Neuronal stem cell (in vitro differentiated cells): ENCODE measurements at regions not wholly inside any gene's neighbourhood (a gene's known extent, or its start where the extent isn't known, plus 50 kb on each side); places are given as distances from the start of the nearest gene placed in this dataset.

Experiments used
- DNase-seq: peaks from one replicate; pipeline ENCODE4 v3.0.0-alpha.2; 2013; ENCODE audit warnings: low spot score
- H2AFZ ChIP-seq: one replicate; pipeline ENCODE4 v1.6.1; 2013; ENCODE audit warnings: mild to moderate bottlenecking, low read length, inconsistent platforms
- H2AK5ac ChIP-seq: 2 replicates; pipeline ENCODE4 v1.6.1; 2013; ENCODE audit warnings: low read depth, mild to moderate bottlenecking, inconsistent platforms, low read length, moderate library complexity, mixed read lengths
- H2BK120ac ChIP-seq: 2 replicates; pipeline ENCODE4 v1.6.1; 2013; ENCODE audit warnings: low read depth, mild to moderate bottlenecking, inconsistent platforms, low read length, moderate library complexity, mixed read lengths
- H2BK12ac ChIP-seq: one replicate; pipeline ENCODE4 v1.6.1; 2013; ENCODE audit warnings: low read length, inconsistent platforms
- H2BK15ac ChIP-seq: 2 replicates; pipeline ENCODE4 v1.6.1; 2013; ENCODE audit warnings: mild to moderate bottlenecking, low read length, inconsistent platforms, mixed read lengths
- H2BK5ac ChIP-seq: one replicate; pipeline ENCODE4 v1.6.1; 2013; ENCODE audit warnings: inconsistent platforms, mild to moderate bottlenecking, low read length, moderate library complexity
- H3K14ac ChIP-seq: one replicate; pipeline ENCODE4 v1.6.1; 2013; ENCODE audit warnings: low read length, inconsistent platforms
- H3K18ac ChIP-seq: 2 replicates; pipeline ENCODE4 v1.6.1; 2013; ENCODE audit warnings: low read length, inconsistent platforms
- H3K23ac ChIP-seq: 2 replicates; pipeline ENCODE4 v1.6.1; 2013; ENCODE audit warnings: low read depth, mild to moderate bottlenecking, mixed read lengths, low read length, inconsistent platforms; ENCODE audit not compliant: poor library complexity
- H3K27ac ChIP-seq: replicated peaks from 3 replicates; pipeline ENCODE4 v1.5.1; 2013; ENCODE audit warnings: low read length, inconsistent platforms
- H3K27me3 ChIP-seq, 3 experiments: 2 replicates each; pipeline ENCODE4 v1.6.1; 2013; ENCODE audit warnings: low read length in 3 of 3, mild to moderate bottlenecking in 2 of 3, inconsistent platforms in 1 of 3, low read depth in 1 of 3, mixed read lengths in 1 of 3, moderate library complexity in 1 of 3; ENCODE audit not compliant: control insufficient read depth in 3 of 3, insufficient read depth in 3 of 3
- H3K36me3 ChIP-seq, 2 donors: replicated peaks in 1 of 2; 2 replicates each; pipeline ENCODE4 v1.6.1; 2013; ENCODE audit warnings: low read length in 2 of 2; ENCODE audit not compliant: control insufficient read depth in 2 of 2, insufficient read depth in 2 of 2
- H3K4ac ChIP-seq: 2 replicates; pipeline ENCODE4 v1.6.1; 2013; ENCODE audit warnings: inconsistent platforms, mild to moderate bottlenecking, low read length, moderate library complexity
- H3K4me1 ChIP-seq, 2 donors: 1 replicate in 1 of 2; 2 replicates in 1 of 2; pipeline ENCODE4 v1.6.1; 2013; ENCODE audit warnings: low read length in 2 of 2, low read depth in 1 of 2; ENCODE audit not compliant: control insufficient read depth in 2 of 2, insufficient read depth in 1 of 2
- H3K4me2 ChIP-seq: one replicate; pipeline ENCODE4 v1.6.1; 2013; ENCODE audit warnings: mild to moderate bottlenecking, low read length, inconsistent platforms; ENCODE audit not compliant: insufficient read depth, poor library complexity, severe bottlenecking
- H3K4me3 ChIP-seq, 2 donors: 2 replicates each; pipeline ENCODE4 v1.5.1; 2013; ENCODE audit warnings: low read length in 2 of 2, mild to moderate bottlenecking in 2 of 2, inconsistent platforms in 1 of 2, moderate library complexity in 1 of 2
- H3K79me1 ChIP-seq: one replicate; pipeline ENCODE4 v1.6.1; 2013; ENCODE audit warnings: low read depth, mild to moderate bottlenecking, inconsistent platforms, low read length, moderate library complexity
- H3K9ac ChIP-seq: one replicate; pipeline ENCODE4 v1.6.1; 2013; ENCODE audit warnings: mild to moderate bottlenecking, low read depth, low read length, inconsistent platforms; ENCODE audit not compliant: poor library complexity
- H3K9me3 ChIP-seq, 2 donors: replicated peaks in 1 of 2; 2 replicates each; pipeline versions ENCODE3 to v1.6.1; 2013; ENCODE audit warnings: low read length in 2 of 2, mild to moderate bottlenecking in 2 of 2, inconsistent platforms in 1 of 2, low read depth in 1 of 2, mixed read lengths in 1 of 2, moderate library complexity in 1 of 2; ENCODE audit not compliant: control insufficient read depth in 2 of 2, insufficient read depth in 1 of 2
- H4K8ac ChIP-seq: one replicate; pipeline ENCODE4 v1.6.1; 2013; ENCODE audit warnings: low read depth, mild to moderate bottlenecking, inconsistent platforms, low read length, moderate library complexity
- H4K91ac ChIP-seq: one replicate; pipeline ENCODE4 v1.6.1; 2013; ENCODE audit warnings: low read length, low read depth, mild to moderate bottlenecking, inconsistent platforms; ENCODE audit not compliant: poor library complexity
- WGBS, 2 donors: extraction: QIAGEN DNeasy Blood & Tissue Kit; methylation state at CpG; one replicate each; pipeline ENCODE4 v1.1.7; 2013; ENCODE audit warnings: missing lambda C conversion rate in 2 of 2, mixed read lengths in 1 of 2; ENCODE audit not compliant: insufficient read length in 2 of 2, insufficient replicate concordance in 1 of 2; ENCODE audit errors: extremely low coverage in 2 of 2; 5-methylcytosine and 5-hydroxymethylcytosine counted together

GRCh38 chr5:12072441-12072840, 168.2 kb upstream of the CTNND2 start:
- Histone ChIP-seq H3K14ac (no peak overlapping the region), H4K8ac (no peak overlapping the region)
- DNase-seq, result no peak

GRCh38 chr5:12071455-12071854, 167.2 kb upstream of the CTNND2 start:
- Histone ChIP-seq H3K79me1 (no peaks in the 10 kb centered on the region), H3K18ac (no peak overlapping the region), H3K4me2 (no peak overlapping the region), H2AFZ (no peak overlapping the region), H3K4me1 (no peaks in the 10 kb centered on the region), H3K36me3 (no peaks in the 10 kb centered on the region), H3K23ac (no peak overlapping the region), H3K4me3 (no peak overlapping the region), H2BK15ac (no peak overlapping the region), H4K91ac (no peak overlapping the region), H4K8ac (no peak overlapping the region), H3K14ac (no peak overlapping the region), H3K4ac (no peak overlapping the region), H2BK12ac (no peak overlapping the region), H3K9me3 (no peaks in the 10 kb centered on the region), H2AK5ac (no peak overlapping the region), H3K27ac (no peak overlapping the region), H3K27me3 (no peaks in the 10 kb centered on the region), H2BK120ac (no peak overlapping the region), H2BK5ac (no peak overlapping the region), H3K9ac (no peak overlapping the region)
- no CpG with 5 or more reads among the region's 2 CpGs for WGBS, 2 donors
- no peak for DNase-seq

More at GRCh38 chr5:12072441-12072840, 168.2 kb upstream of the CTNND2 start:
- no peak overlapping the region for H3K18ac ChIP-seq
- H2BK12ac ChIP-seq, result no peak overlapping the region
- no CpG with 5 or more reads among the region's 5 CpGs for WGBS, 2 donors
- no peak overlapping the region for H2BK120ac ChIP-seq
- H3K4ac ChIP-seq, result no peak overlapping the region
- no peak overlapping the region for H3K4me3 ChIP-seq
- H3K23ac ChIP-seq, result no peak overlapping the region
- no peak overlapping the region for H2AK5ac ChIP-seq
- no peak overlapping the region for H2BK15ac ChIP-seq
- H3K79me1 ChIP-seq, result no peaks in the 10 kb centered on the region
- no peak overlapping the region for H2AFZ ChIP-seq
- no peaks in the 10 kb centered on the region for H3K27me3 ChIP-seq
- H3K9me3 ChIP-seq, result no peaks in the 10 kb centered on the region
- no peak overlapping the region for H2BK5ac ChIP-seq
- H3K4me1 ChIP-seq, result no peaks in the 10 kb centered on the region
- H4K91ac ChIP-seq, result no peak overlapping the region
- H3K4me2 ChIP-seq, result no peak overlapping the region
- no peak overlapping the region for H3K9ac ChIP-seq
- H3K36me3 ChIP-seq, result no peaks in the 10 kb centered on the region
- no peak overlapping the region for H3K27ac ChIP-seq

DNA sequence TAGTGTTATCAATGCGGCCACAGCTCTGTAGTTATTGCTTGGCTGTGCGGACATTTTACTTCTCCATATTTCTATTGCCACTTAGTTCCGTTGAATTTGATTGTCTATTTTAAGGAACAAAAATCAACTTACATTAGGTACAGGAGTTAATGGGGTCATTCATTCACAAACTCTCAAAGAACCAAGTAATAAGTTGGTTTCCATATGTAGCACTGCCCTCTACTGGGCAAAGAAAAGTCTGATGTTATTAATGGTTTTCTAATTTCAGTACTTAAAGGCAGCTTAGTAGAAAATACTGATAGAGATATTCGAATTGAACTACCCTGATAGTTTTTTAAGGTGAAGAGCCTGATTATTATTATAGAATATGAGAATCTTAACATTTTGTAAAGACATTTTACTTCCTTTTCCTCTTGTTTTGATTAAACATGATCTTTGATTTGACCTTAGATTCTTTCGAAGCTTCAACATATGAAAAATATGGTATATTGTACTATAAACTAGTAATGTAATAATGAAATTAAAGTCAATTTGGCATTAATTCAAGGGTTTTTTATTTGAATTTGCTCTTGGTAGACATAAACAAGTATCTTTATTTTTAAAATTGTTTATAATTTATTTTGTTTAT, 119.5 kb upstream of the CTNND2 start:
- Histone ChIP-seq H3K4ac (no peak overlapping the region), H3K14ac (no peak overlapping the region), H2BK120ac (no peak overlapping the region), H2AK5ac (no peak overlapping the region), H4K91ac (no peak overlapping the region), H2BK5ac (no peak overlapping the region), H3K36me3 (no peaks in the 10 kb centered on the region), H3K4me1 (no peaks in the 10 kb centered on the region), H3K23ac (no peak overlapping the region), H2BK15ac (no peak overlapping the region), H3K27me3 (no peaks in the 10 kb centered on the region), H3K4me3 (no peak overlapping the region), H3K79me1 (no peaks in the 10 kb centered on the region), H2BK12ac (no peak overlapping the region), H2AFZ (no peak overlapping the region), H3K4me2 (no peak overlapping the region), H3K9me3 (peaks cover 3 to 8% of the 10 kb centered on the region in 2 donors), H3K9ac (no peak overlapping the region), H4K8ac (no peak overlapping the region), H3K27ac (no peak overlapping the region), H3K18ac (no peak overlapping the region)
- peak; percentile 30 for DNase-seq
- WGBS, 2 donors, result no CpG with 5 or more reads among the region's 5 CpGs

DNA sequence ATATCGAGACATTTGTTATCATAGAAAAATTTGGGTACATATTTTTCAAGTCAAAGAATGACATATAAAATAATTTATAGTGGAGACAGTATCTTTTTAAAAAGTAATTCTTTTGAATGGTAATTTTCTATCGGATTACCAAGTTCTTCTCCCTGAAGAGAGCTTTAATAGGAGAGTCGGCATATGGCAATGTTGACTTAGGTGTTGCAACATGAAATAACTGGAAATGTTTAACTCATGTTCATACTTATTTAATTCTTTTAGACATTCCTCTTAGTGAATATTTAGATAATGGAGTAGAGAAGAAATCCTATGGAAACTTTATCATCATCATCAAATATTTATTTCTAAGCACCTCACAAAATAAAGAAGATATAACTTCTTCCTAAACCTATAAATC, 118.2 kb upstream of the CTNND2 start:
- Histone ChIP-seq H2BK5ac (no peak overlapping the region), H3K4me3 (no peak overlapping the region), H2BK15ac (no peak overlapping the region), H3K4me1 (no peaks in the 10 kb centered on the region), H3K9ac (no peak overlapping the region), H2BK120ac (no peak overlapping the region), H4K91ac (no peak overlapping the region), H4K8ac (no peak overlapping the region), H2AFZ (no peak overlapping the region), H2BK12ac (no peak overlapping the region), H3K18ac (no peak overlapping the region), H3K36me3 (no peaks in the 10 kb centered on the region), H3K4ac (no peak overlapping the region), H3K27me3 (no peaks in the 10 kb centered on the region), H3K79me1 (no peaks in the 10 kb centered on the region), H3K14ac (no peak overlapping the region), H3K4me2 (no peak overlapping the region), H3K27ac (no peak overlapping the region), H2AK5ac (no peak overlapping the region), H3K9me3 (peaks cover under 1 to 3% of the 10 kb centered on the region in 2 donors), H3K23ac (no peak overlapping the region)
- no peak for DNase-seq
- no CpG with 5 or more reads among the region's 3 CpGs for WGBS, 2 donors
